GM18861 (cell line): ENCODE measurements at regions not wholly inside any gene's neighbourhood (a gene's known extent, or its start where the extent isn't known, plus 50 kb on each side); places are given as distances from the start of the nearest gene placed in this dataset.

Experiments
- ATAC-seq: cut with Tn5 transposase; IDR thresholded peaks from one replicate; pipeline ENCODE4 v1.9.1; 2021; ENCODE audit not compliant: unreplicated experiment

- no peak for ATAC-seq
These were observed 65.8 kb upstream of the FRMD4A start for GRCh38 chr10:14396411-14397048.

GRCh38 chr10:14394179-14394578 lies 63.5 kb upstream of the FRMD4A start:
- no peak for ATAC-seq

GRCh38 chr10:14391342-14391741 lies 60.6 kb upstream of the FRMD4A start:
- ATAC-seq, result no peak

- ATAC-seq, result peak; percentile 84
These were observed 59.4 kb upstream of the FRMD4A start for GRCh38 chr10:14389981-14390590.

GRCh38 chr10:14385596-14386593 lies 55.2 kb upstream of the FRMD4A start:
- no peak for ATAC-seq

GRCh38 chr10:14384915-14385314 lies 54.2 kb upstream of the FRMD4A start:
- no peak for ATAC-seq

- ATAC-seq, result no peak
These were observed 53.5 kb upstream of the FRMD4A start for GRCh38 chr10:14384116-14384730.

- ATAC-seq, result no peak
These were observed 52.5 kb upstream of the FRMD4A start for GRCh38 chr10:14383266-14383665.

- ATAC-seq, result no peak
These were observed 51.8 kb upstream of the FRMD4A start for GRCh38 chr10:14382531-14382930.

- ATAC-seq, result no peak
These were observed 51.3 kb upstream of the FRMD4A start for GRCh38 chr10:14382022-14382421.

- ATAC-seq, result no peak
These were observed 50.8 kb upstream of the FRMD4A start for GRCh38 chr10:14381475-14381874.

- no peak for ATAC-seq
These were observed 50.0 kb upstream of the FRMD4A start for GRCh38 chr10:14380746-14381145.
